ENCODE measurements at regions not wholly inside any gene's neighbourhood (a gene's known extent, or its start where the extent isn't known, plus 50 kb on each side); places are given as distances from the start of the nearest gene placed in this dataset.

- Histone ChIP-seq H3K4me1 (no peaks in the 10 kb centered on the region), H3K36me3 (ENCODE audit: control insufficient read depth, insufficient read depth, low read length) (no peaks in the 10 kb centered on the region), H3K4me3 (ENCODE audit: low read depth, low read length) (no peak overlapping the region), H3K27me3 (replicated peaks; ENCODE audit: control insufficient read depth, insufficient read depth, low read length) (no peaks in the 10 kb centered on the region), H3K9me3 (no peaks in the 10 kb centered on the region)
- CTCF ChIA-PET: no interaction called here
- no peaks in the 10 kb centered on the region for H3K9me3 Mint-ChIP-seq (ENCODE audit: unreplicated experiment)
- H3K27me3 Mint-ChIP-seq (ENCODE audit: insufficient read depth, unreplicated experiment): no peaks in the 10 kb centered on the region
- no peaks in the 10 kb centered on the region for H3K36me3 Mint-ChIP-seq (ENCODE audit: insufficient read depth, unreplicated experiment)
- intact Hi-C loops (cut with micrococcal nuclease; ENCODE audit: unreplicated experiment): no loop called here
- H3K4me3 Mint-ChIP-seq (ENCODE audit: unreplicated experiment): no peak overlapping the region
- H3K4me1 Mint-ChIP-seq (ENCODE audit: low read depth, unreplicated experiment): no peaks in the 10 kb centered on the region
- no peak for TF ChIP-seq CTCF (IDR thresholded peaks at IDR 0.05; ENCODE audit: insufficient read depth in 1 of 2, low read depth in 1 of 2, low read length in 1 of 2, severe bottlenecking in 1 of 2, unreplicated experiment in 1 of 2)
- BruUV-seq (replicated peaks): no TSS peak
- no peak overlapping the region for H3K27ac Mint-ChIP-seq (ENCODE audit: unreplicated experiment)
- no peak for DNase-seq
- POLR2A ChIA-PET: no interaction called here
Measured at GRCh38 chr9:73643379-73644013, 491.8 kb downstream of the ANXA1 start.

- Histone ChIP-seq H3K4me3 (ENCODE audit: low read depth, low read length) (no peak overlapping the region), H3K36me3 (ENCODE audit: control insufficient read depth, insufficient read depth, low read length) (no peaks in the 10 kb centered on the region), H3K27me3 (replicated peaks; ENCODE audit: control insufficient read depth, insufficient read depth, low read length) (no peaks in the 10 kb centered on the region), H3K4me1 (no peaks in the 10 kb centered on the region), H3K9me3 (no peaks in the 10 kb centered on the region)
- H3K27me3 Mint-ChIP-seq (ENCODE audit: insufficient read depth, unreplicated experiment): no peaks in the 10 kb centered on the region
- DNase-seq: no peak
- H3K27ac Mint-ChIP-seq (ENCODE audit: unreplicated experiment): no peak overlapping the region
- TF ChIP-seq CTCF (IDR thresholded peaks at IDR 0.05; ENCODE audit: insufficient read depth in 1 of 2, low read depth in 1 of 2, low read length in 1 of 2, severe bottlenecking in 1 of 2, unreplicated experiment in 1 of 2): no peak
- no peaks in the 10 kb centered on the region for H3K4me1 Mint-ChIP-seq (ENCODE audit: low read depth, unreplicated experiment)
- no TSS peak for BruUV-seq (replicated peaks)
- H3K36me3 Mint-ChIP-seq (ENCODE audit: insufficient read depth, unreplicated experiment): no peaks in the 10 kb centered on the region
- ChIA-PET POLR2A (no interaction called here), CTCF (no interaction called here)
- intact Hi-C loops (cut with micrococcal nuclease; ENCODE audit: unreplicated experiment): no loop called here
- H3K4me3 Mint-ChIP-seq (ENCODE audit: unreplicated experiment): no peak overlapping the region
- H3K9me3 Mint-ChIP-seq (ENCODE audit: unreplicated experiment): no peaks in the 10 kb centered on the region
Measured at GRCh38 chr9:73647560-73647959, 495.9 kb downstream of the ANXA1 start.

DNA sequence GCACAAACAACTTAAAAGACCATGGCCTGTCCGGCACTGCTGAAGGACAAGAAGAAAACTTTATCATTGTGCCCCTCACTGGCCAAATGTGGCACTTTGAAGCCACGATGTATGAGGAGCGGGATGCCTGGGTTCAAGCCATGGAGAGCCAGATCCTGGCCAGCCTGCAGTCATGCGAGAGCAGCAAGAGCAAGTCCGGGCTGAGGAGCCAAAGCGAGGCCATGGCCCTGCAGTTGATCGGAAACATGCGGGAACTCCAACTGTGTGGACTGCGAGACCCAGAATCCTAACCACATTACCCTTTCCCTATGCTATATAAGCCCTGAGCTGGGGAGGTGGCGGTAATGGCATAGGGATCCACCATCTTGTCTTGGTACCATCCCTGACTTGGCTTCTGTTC lies 497.9 kb downstream of the ANXA1 start:
- H3K27me3 Mint-ChIP-seq (ENCODE audit: insufficient read depth, unreplicated experiment): no peaks in the 10 kb centered on the region
- no TSS peak for BruUV-seq (replicated peaks)
- intact Hi-C loops (cut with micrococcal nuclease; ENCODE audit: unreplicated experiment): no loop called here
- no peaks in the 10 kb centered on the region for H3K36me3 Mint-ChIP-seq (ENCODE audit: insufficient read depth, unreplicated experiment)
- Histone ChIP-seq H3K36me3 (ENCODE audit: control insufficient read depth, insufficient read depth, low read length) (no peaks in the 10 kb centered on the region), H3K9me3 (no peaks in the 10 kb centered on the region), H3K27me3 (replicated peaks; ENCODE audit: control insufficient read depth, insufficient read depth, low read length) (no peaks in the 10 kb centered on the region), H3K4me3 (ENCODE audit: low read depth, low read length) (no peak overlapping the region), H3K4me1 (no peaks in the 10 kb centered on the region)
- no peak for DNase-seq
- no peaks in the 10 kb centered on the region for H3K9me3 Mint-ChIP-seq (ENCODE audit: unreplicated experiment)
- no peak for TF ChIP-seq CTCF (IDR thresholded peaks at IDR 0.05; ENCODE audit: insufficient read depth in 1 of 2, low read depth in 1 of 2, low read length in 1 of 2, severe bottlenecking in 1 of 2, unreplicated experiment in 1 of 2)
- ChIA-PET CTCF (no interaction called here), POLR2A (no interaction called here)
- no peak overlapping the region for H3K4me3 Mint-ChIP-seq (ENCODE audit: unreplicated experiment)
- no peaks in the 10 kb centered on the region for H3K4me1 Mint-ChIP-seq (ENCODE audit: low read depth, unreplicated experiment)
- H3K27ac Mint-ChIP-seq (ENCODE audit: unreplicated experiment): no peak overlapping the region

Measured in Caco-2 (cell line).